Esophagus mucosa (tissue), 1 donor: ENCODE measurements at regions not wholly inside any gene's neighbourhood (a gene's known extent, or its start where the extent isn't known, plus 50 kb on each side); places are given as distances from the start of the nearest gene placed in this dataset.
"Not testable (repeated sequence)": the region's sequence is repeated elsewhere in the genome, so short reads cannot be mapped to it uniquely, and the experiment has no call there.

Experiments
- ATAC-seq: fragments of 200-7000 bp; cut with Tn5 transposase; one replicate; pipeline ENCODE4 v1.9.1; 2020
- donor health status: DM: yes; HTN: yes; CAD: no.

GRCh38 chr2:67571785-67572718 lies 174.9 kb downstream of the ETAA1 start:
- peak; percentile 78 for ATAC-seq

- peak; percentile 53 for ATAC-seq
These were observed 175.7 kb downstream of the ETAA1 start for GRCh38 chr2:67572721-67573435.

GRCh38 chr2:67574230-67574629 lies 177.1 kb downstream of the ETAA1 start:
- ATAC-seq = no peak

- no peak for ATAC-seq
These were observed 179.1 kb downstream of the ETAA1 start for GRCh38 chr2:67576226-67576625.

- ATAC-seq = no peak
These were observed 179.9 kb downstream of the ETAA1 start for GRCh38 chr2:67576991-67577390.

- ATAC-seq = no peak
These were observed 182.1 kb downstream of the ETAA1 start for GRCh38 chr2:67579216-67579615.

GRCh38 chr2:67579806-67580205 lies 182.7 kb downstream of the ETAA1 start:
- ATAC-seq = no peak

DNA sequence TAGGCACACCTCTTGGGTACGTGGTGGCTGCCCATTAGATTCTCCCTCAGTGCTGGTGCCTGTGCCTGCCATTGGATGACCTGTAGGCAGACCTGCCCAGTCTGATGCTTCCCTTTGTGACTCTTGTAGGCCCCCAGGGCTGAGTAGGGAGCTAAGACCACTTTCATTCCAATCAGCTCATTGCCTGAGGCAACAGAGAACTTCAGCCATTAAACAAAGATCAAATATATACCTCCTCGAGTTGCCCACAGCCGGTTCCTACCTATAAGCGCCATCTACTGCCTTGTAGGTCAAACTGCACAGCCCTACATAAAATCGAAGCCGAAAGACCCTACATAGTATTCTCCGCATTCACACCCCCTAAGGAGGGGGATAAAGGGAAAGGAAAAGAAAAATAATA lies 184.6 kb downstream of the ETAA1 start:
- ATAC-seq = no peak

DNA sequence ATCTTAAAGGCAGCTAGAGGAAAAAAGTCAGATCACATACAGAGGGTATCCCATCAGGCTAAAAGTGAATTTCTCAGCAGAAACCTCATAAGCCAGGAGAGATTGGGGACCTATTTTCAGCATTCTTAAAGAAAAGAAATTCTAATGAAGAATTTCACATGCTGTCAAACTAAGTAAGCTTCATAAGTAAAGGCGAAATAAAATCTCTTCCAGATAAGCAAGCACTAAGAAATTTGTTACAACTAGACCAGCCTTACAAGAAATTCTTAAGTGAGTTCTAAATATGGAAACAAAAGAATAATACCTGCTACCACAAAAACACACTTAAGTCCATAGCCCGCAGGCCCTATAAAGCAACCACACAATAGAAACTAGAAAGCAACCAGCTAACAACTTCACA lies 186.1 kb downstream of the ETAA1 start:
- ATAC-seq = no peak

- ATAC-seq = no peak
These were observed 188.3 kb downstream of the ETAA1 start for GRCh38 chr2:67585400-67585799.

DNA sequence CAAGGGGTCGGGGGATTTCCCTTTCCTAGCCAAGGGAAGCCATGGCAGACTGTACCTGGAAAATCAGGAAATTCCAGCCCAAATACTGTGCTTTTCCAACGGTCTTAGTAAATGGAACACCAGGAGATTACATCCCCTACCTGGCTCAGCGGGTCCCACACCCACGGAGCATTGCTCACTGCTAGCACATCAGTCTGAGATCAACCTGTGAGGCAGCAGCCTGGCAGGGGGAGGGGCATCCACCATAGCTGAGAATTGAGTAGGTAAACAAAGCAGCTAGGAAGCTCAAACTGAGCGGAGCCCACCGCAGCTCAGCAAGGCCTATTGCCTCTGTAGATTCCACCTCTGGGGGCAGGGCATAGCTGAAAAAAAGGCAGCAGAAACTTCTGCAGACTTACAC lies 192.0 kb downstream of the ETAA1 start:
- ATAC-seq = not testable (repeated sequence)

DNA sequence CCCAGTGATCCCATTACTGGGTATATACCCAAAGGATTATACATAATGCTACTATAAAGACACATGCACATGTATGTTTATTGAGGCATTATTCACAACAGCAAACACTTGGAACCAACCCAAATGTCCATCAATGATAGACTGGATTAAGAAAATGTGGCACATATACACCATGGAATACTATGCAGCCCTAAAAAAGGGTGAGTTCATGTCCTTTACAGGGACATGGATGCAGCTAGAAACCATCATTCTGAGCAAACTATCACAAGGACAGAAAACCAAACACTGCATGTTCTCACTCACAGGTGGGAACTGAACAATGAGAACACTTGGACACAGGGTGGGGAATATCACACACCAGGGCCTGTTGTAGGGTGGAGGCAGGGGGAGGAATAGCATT lies 197.4 kb downstream of the ETAA1 start:
- not testable (repeated sequence) for ATAC-seq

DNA sequence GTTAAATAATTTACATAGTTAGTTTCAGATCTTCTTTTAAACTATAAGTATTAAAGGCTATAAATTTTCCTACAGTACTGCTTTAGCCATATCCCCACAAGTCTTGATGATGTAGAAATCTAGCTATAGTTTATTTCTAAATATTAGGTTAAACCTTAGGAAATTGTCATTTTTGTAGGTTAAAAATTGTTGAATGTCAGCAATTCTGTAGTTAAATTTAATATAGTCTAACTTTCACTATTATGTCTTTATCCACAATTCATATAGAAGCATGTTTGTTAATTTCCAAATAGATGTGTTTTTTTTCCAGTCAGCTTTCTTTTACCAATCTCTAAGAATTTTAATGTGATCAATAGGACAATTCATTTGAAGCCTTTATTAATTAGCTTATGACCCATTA lies 199.7 kb downstream of the ETAA1 start:
- ATAC-seq = no peak

DNA sequence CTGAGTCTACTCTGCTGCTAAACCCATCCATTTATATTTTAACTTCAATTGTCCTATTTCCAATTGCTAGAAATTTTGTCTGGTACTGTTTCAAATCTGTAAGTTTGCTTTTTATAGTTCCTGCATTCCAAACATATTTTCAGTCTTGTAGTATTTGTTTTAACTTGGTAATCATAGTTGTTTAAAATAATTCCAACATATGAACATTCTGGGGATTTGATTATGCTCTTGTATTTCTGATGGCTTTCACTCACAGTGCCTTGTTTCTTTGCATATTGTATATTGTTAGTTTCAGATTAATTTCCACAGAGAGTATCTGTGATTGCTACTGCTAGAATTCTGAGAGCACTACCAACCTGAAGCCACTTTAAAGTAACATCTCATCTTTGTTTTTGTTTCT lies 202.4 kb downstream of the ETAA1 start:
- no peak for ATAC-seq

- ATAC-seq = no peak
These were observed 203.2 kb downstream of the ETAA1 start for GRCh38 chr2:67600222-67600871.

DNA sequence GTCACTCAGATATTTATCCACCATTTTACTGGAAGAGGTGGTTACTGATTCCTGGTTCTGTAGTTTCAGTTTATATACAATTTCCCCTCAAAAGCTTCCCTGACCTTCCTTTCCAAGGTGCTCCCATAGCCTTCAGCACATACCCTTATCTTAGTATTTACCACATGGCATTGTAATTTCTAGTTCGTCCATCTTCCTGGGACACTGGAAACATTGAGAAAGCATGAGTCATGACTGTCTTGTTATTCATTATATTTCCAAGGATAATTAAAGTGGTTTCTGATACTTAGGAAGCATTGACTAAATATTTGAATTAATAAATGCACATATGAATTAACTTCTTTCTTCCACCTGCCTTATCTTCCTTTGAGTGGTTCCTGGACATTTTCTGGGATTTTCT lies 203.8 kb downstream of the ETAA1 start:
- no peak for ATAC-seq

DNA sequence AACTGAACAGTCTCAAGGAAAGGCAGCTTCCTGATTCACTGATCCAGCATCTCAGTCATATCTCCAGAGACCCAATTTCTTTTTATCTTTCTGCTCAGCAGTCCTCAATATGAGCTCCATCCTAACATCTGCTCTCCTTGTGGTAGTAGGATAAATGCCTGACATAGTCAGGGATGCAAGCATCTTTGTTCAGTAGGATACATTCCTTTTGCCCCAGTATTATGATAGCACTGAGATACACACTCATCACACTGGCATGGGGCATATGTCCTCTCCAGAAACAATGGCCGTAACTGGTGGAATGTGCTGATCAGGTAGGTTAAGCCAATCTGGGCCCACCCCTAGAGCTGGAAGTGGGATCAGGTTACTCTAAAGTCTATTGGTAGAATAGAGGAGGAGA lies 207.2 kb downstream of the ETAA1 start:
- no peak for ATAC-seq

- no peak for ATAC-seq
These were observed 215.5 kb downstream of the ETAA1 start for GRCh38 chr2:67612576-67613042.

DNA sequence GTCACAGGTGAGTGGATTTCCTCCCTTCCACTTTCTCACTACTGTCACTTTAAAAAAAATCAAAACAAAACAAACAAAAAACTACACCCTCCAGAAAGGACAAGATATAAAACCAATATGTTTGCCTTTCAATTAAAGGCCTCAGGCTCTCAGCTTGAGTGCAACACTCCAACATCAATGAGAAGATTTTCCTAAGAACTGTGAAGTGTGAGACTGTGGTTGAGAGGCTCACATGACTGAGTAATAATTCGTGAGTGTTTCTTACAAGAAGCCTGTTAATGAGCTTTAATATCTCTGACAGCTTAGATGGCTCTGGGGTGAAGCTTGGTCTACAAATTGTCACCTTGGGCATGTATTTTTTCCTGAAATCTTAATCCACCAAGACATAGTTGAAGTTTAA lies 216.1 kb downstream of the ETAA1 start:
- no peak for ATAC-seq

DNA sequence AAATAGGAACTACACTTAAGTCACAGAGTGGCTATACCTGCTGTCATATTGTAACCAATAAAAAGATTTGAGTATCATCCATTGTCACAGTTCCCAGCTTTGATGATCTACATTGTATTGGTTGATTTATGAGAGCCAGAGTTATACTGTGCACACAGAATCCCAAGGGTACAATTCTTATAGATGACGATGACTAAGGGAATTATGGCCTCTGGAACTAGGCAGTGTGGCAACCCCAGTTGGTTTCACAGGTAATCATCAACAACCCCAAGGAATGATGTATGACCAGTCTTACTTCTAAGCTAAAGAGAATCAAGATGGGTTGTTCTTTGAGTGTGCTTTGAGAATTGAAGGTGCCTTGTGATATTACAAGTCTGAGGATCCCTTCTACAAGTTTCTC lies 217.3 kb downstream of the ETAA1 start:
- no peak for ATAC-seq

DNA sequence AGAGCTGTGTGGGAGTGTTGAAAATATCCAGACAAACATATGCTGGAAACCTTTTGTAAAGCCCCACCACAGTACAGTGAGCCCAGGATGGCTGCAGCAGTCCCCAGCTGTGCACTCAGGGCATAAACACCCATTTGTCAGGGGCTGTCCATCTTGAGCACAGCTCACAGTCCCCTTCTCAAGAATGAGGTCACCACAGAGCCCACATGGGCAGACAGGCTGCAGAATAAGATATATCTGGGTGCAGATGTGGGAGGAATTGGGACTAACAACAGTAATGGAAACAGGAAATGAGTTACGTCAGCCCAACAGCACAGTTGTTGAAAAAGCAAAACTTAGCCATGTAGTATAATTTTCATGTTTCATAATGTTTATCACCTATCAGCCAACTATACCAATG lies 219.6 kb downstream of the ETAA1 start:
- no peak for ATAC-seq

- no peak for ATAC-seq
These were observed 222.1 kb downstream of the ETAA1 start for GRCh38 chr2:67619204-67619603.

- ATAC-seq = not testable (repeated sequence)
These were observed 226.6 kb downstream of the ETAA1 start for GRCh38 chr2:67623741-67624140.
